ENCODE measurements at regions not wholly inside any gene's neighbourhood (a gene's known extent, or its start where the extent isn't known, plus 50 kb on each side); places are given as distances from the start of the nearest gene placed in this dataset.

DNA sequence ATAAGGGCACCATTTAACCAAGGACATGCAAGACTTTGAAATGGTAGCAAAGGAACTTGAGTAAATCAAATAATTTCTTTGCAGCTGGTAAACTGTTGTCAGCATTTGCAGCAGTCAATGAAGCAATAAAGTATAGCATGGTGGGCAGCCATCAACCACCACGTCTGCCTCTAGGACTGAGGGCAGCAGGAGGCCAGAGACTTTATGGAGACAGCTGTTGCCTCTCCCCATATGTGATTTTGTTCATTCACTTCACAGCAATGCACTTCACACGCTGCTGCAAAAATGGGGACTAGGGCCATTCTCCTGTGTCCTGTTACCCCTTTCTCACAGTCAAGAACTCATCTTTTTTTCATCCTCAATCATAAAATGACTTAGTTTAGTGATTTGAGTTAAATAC is 51.3 kb upstream of the PCDH9 start:
- Histone ChIP-seq H3K36me3 (ENCODE audit: control insufficient read depth in 2 of 2, insufficient read depth in 2 of 2, low read length in 1 of 2) (no peaks in the 10 kb centered on the region), H3K4me3 (no peak overlapping the region), H3K4me2 (ENCODE audit: control insufficient read depth, insufficient read depth) (no peak overlapping the region), H3K9ac (ENCODE audit: control insufficient read depth, insufficient read depth, low read length) (no peak overlapping the region), H3K4me1 (ENCODE audit: control insufficient read depth, insufficient read depth, low read length) (no peaks in the 10 kb centered on the region), H3K9me3 (replicated peaks; ENCODE audit: control insufficient read depth, insufficient read depth, low read length) (no peaks in the 10 kb centered on the region), H3K27ac (ENCODE audit: control insufficient read depth, insufficient read depth) (no peak overlapping the region), H2AFZ (ENCODE audit: control insufficient read depth, low read depth, low read length) (no peak overlapping the region), H3K27me3 (replicated peaks in 1 of 2; ENCODE audit: control insufficient read depth in 2 of 2, insufficient read depth in 2 of 2, low read length in 1 of 2) (no peaks in the 10 kb centered on the region), H3K79me2 (ENCODE audit: control insufficient read depth, insufficient read depth, low read length) (no peaks in the 10 kb centered on the region), H4K20me1 (ENCODE audit: control insufficient read depth, insufficient read depth) (no peaks in the 10 kb centered on the region)
- BruUV-seq (replicated peaks) = no TSS peak
- FAIRE-seq (no peak), ATAC-seq (no peak), DNase-seq (ENCODE audit: low read depth, low spot score) (no peak)
- WGBS (ENCODE audit: insufficient coverage, insufficient replicate concordance, low lambda C conversion rate, missing lambda C conversion rate) = 4% methylated on average over 2 of the region's 2 CpGs
- intact Hi-C loops (cut with micrococcal nuclease; ENCODE audit: unreplicated experiment) = no loop called here
- ChIA-PET SMC1A (ENCODE audit: uncharacterized antibody, unreplicated experiment) (no interaction called here), CTCF (interaction anchor here (1.5 kb wide), 1 partner anchor 10 kb away, joined by 6 read pairs; no protein-coding TSS in a partner anchor), RAD21 (ENCODE audit: unreplicated experiment) (no interaction called here), POLR2A (no interaction called here)
- TF ChIP-seq CREB1 (IDR thresholded peaks at IDR 0.05; ENCODE audit: low read depth) (no peak), BHLHE40 (IDR thresholded peaks at IDR 0.05; ENCODE audit: borderline replicate concordance in 1 of 2, low read depth in 2 of 2, low read length in 1 of 2) (no peak), CHD1 (IDR thresholded peaks at IDR 0.05; ENCODE audit: low read depth, low read length) (no peak), ZSCAN29 (IDR thresholded peaks at IDR 0.05) (no peak), MXI1 (IDR thresholded peaks at IDR 0.05; ENCODE audit: low read depth, low read length) (no peak)
- TF ChIP-seq, protein P1, sequence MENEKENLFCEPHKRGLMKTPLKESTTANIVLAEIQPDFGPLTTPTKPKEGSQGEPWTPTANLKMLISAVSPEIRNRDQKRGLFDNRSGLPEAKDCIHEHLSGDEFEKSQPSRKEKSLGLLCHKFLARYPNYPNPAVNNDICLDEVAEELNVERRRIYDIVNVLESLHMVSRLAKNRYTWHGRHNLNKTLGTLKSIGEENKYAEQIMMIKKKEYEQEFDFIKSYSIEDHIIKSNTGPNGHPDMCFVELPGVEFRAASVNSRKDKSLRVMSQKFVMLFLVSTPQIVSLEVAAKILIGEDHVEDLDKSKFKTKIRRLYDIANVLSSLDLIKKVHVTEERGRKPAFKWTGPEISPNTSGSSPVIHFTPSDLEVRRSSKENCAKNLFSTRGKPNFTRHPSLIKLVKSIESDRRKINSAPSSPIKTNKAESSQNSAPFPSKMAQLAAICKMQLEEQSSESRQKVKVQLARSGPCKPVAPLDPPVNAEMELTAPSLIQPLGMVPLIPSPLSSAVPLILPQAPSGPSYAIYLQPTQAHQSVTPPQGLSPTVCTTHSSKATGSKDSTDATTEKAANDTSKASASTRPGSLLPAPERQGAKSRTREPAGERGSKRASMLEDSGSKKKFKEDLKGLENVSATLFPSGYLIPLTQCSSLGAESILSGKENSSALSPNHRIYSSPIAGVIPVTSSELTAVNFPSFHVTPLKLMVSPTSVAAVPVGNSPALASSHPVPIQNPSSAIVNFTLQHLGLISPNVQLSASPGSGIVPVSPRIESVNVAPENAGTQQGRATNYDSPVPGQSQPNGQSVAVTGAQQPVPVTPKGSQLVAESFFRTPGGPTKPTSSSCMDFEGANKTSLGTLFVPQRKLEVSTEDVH (IDR thresholded peaks at IDR 0.05; ENCODE audit: low read depth, partially characterized antibody) = no peak
- TF ChIP-seq, protein P2, sequence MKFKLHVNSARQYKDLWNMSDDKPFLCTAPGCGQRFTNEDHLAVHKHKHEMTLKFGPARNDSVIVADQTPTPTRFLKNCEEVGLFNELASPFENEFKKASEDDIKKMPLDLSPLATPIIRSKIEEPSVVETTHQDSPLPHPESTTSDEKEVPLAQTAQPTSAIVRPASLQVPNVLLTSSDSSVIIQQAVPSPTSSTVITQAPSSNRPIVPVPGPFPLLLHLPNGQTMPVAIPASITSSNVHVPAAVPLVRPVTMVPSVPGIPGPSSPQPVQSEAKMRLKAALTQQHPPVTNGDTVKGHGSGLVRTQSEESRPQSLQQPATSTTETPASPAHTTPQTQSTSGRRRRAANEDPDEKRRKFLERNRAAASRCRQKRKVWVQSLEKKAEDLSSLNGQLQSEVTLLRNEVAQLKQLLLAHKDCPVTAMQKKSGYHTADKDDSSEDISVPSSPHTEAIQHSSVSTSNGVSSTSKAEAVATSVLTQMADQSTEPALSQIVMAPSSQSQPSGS (IDR thresholded peaks at IDR 0.05; ENCODE audit: low read length) = no peak
- TF ChIP-seq, protein P3, sequence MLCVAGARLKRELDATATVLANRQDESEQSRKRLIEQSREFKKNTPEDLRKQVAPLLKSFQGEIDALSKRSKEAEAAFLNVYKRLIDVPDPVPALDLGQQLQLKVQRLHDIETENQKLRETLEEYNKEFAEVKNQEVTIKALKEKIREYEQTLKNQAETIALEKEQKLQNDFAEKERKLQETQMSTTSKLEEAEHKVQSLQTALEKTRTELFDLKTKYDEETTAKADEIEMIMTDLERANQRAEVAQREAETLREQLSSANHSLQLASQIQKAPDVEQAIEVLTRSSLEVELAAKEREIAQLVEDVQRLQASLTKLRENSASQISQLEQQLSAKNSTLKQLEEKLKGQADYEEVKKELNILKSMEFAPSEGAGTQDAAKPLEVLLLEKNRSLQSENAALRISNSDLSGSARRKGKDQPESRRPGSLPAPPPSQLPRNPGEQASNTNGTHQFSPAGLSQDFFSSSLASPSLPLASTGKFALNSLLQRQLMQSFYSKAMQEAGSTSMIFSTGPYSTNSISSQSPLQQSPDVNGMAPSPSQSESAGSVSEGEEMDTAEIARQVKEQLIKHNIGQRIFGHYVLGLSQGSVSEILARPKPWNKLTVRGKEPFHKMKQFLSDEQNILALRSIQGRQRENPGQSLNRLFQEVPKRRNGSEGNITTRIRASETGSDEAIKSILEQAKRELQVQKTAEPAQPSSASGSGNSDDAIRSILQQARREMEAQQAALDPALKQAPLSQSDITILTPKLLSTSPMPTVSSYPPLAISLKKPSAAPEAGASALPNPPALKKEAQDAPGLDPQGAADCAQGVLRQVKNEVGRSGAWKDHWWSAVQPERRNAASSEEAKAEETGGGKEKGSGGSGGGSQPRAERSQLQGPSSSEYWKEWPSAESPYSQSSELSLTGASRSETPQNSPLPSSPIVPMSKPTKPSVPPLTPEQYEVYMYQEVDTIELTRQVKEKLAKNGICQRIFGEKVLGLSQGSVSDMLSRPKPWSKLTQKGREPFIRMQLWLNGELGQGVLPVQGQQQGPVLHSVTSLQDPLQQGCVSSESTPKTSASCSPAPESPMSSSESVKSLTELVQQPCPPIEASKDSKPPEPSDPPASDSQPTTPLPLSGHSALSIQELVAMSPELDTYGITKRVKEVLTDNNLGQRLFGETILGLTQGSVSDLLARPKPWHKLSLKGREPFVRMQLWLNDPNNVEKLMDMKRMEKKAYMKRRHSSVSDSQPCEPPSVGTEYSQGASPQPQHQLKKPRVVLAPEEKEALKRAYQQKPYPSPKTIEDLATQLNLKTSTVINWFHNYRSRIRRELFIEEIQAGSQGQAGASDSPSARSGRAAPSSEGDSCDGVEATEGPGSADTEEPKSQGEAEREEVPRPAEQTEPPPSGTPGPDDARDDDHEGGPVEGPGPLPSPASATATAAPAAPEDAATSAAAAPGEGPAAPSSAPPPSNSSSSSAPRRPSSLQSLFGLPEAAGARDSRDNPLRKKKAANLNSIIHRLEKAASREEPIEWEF (IDR thresholded peaks at IDR 0.05; ENCODE audit: insufficient replicate concordance, low read depth, low read length) = no peak
- in situ Hi-C loops (cut with MboI) = no loop called here
